GM12878 (cell line): ENCODE measurements at regions not wholly inside any gene's neighbourhood (a gene's known extent, or its start where the extent isn't known, plus 50 kb on each side); places are given as distances from the start of the nearest gene placed in this dataset.
A peak's percentile ranks its signal among the peaks of the same experiment; 100 is the strongest.

Source experiments
- BCL11A ChIP-seq: IDR thresholded peaks from 2 replicates; pipeline ENCODE4 v1.6.1; 2011; ENCODE audit warnings: low read depth, low read length
- CBX5 ChIP-seq: sonication (generic); IDR thresholded peaks from 2 replicates; pipeline ENCODE4 v1.6.1; 2016; ENCODE audit warnings: low read depth, moderate library complexity, mild to moderate bottlenecking, inconsistent platforms
- HDAC2 ChIP-seq: fragments of 200-600 bp; sonication (generic); IDR thresholded peaks from 2 replicates; pipeline ENCODE4 v1.6.1; 2017
- HDAC6 ChIP-seq: fragments of 200-600 bp; sonication (generic); IDR thresholded peaks from one replicate; pipeline ENCODE4 v1.8.0; 2017; ENCODE audit warnings: antibody characterized with exemption; ENCODE audit not compliant: unreplicated experiment
- JUNB ChIP-seq: IDR thresholded peaks from 2 replicates; pipeline ENCODE4 v1.6.1; 2016; ENCODE audit warnings: antibody characterized with exemption, mild to moderate bottlenecking
- LARP7 ChIP-seq: fragments of 450-650 bp; IDR thresholded peaks from 2 replicates; pipeline ENCODE4 v1.6.1; 2017; ENCODE audit warnings: mild to moderate bottlenecking
- NBN ChIP-seq: fragments of 450-650 bp; IDR thresholded peaks from 2 replicates; pipeline ENCODE4 v1.6.1; 2016
- NR2C1 ChIP-seq: fragments of 450-650 bp; IDR thresholded peaks from 2 replicates; pipeline ENCODE4 v1.6.1; 2017; ENCODE audit warnings: antibody characterized with exemption, mild to moderate bottlenecking, moderate library complexity
- PML ChIP-seq: IDR thresholded peaks from 2 replicates; pipeline ENCODE4 v1.6.1; 2012; ENCODE audit warnings: low read length, inconsistent platforms
- PRDM15 ChIP-seq: fragments of 450-650 bp; formaldehyde crosslinking; IDR thresholded peaks from 2 replicates; pipeline ENCODE4 v1.4.0; 2020; ENCODE audit warnings: mild to moderate bottlenecking, moderate library complexity
- RUNX3 ChIP-seq: IDR thresholded peaks from 2 replicates; pipeline ENCODE4 v1.6.1; 2012; ENCODE audit warnings: low read length, inconsistent platforms
- SRF ChIP-seq, 2 experiments: IDR thresholded peaks; 2 replicates each; pipeline ENCODE4 v1.6.1; 2011; ENCODE audit warnings: low read depth in 2 of 2, low read length in 2 of 2, mild to moderate bottlenecking in 1 of 2, moderate library complexity in 1 of 2
- STAT3 ChIP-seq: IDR thresholded peaks from 2 replicates; pipeline ENCODE4 v1.6.1; 2011; ENCODE audit warnings: low read depth, low read length, improper control_type of control experiment
- TARDBP ChIP-seq: IDR thresholded peaks from 2 replicates; pipeline ENCODE4 v1.6.1; 2016; ENCODE audit warnings: borderline replicate concordance
- TCF3 ChIP-seq: IDR thresholded peaks from 2 replicates; pipeline ENCODE4 v1.6.1; 2012; ENCODE audit warnings: low read depth, mild to moderate bottlenecking, low read length, borderline replicate concordance; ENCODE audit not compliant: insufficient read depth
- YBX1 ChIP-seq: fragments of 450-650 bp; IDR thresholded peaks from 2 replicates; pipeline ENCODE4 v1.6.1; 2016; ENCODE audit warnings: antibody characterized with exemption
- ZNF217 ChIP-seq: fragments of 450-650 bp; IDR thresholded peaks from 2 replicates; pipeline ENCODE4 v1.6.1; 2017; ENCODE audit warnings: antibody characterized with exemption, mild to moderate bottlenecking
- TF ChIP-seq, protein P1 (sequence below): IDR thresholded peaks from 2 replicates; pipeline ENCODE4 v1.6.1; 2012; ENCODE audit warnings: mild to moderate bottlenecking, low read depth, low read length
- TF ChIP-seq, protein P2 (sequence below), 3 experiments: IDR thresholded peaks in 2 of 3; conservative IDR thresholded peaks in 1 of 3; 2 replicates each; pipeline ENCODE4 v1.5.1; 2011; ENCODE audit warnings: low read depth in 3 of 3, low read length in 3 of 3, mild to moderate bottlenecking in 3 of 3, control low read depth in 2 of 3, moderate library complexity in 2 of 3, inconsistent platforms in 1 of 3, mixed read lengths in 1 of 3; ENCODE audit not compliant: control insufficient read depth in 2 of 3, insufficient read depth in 1 of 3; ENCODE audit errors: extremely low read depth in 1 of 3

GRCh38 chr1:14520514-14521163, 77.8 kb upstream of the KAZN start (continued):
- TF ChIP-seq CBX5 (no peak; the same call in 1 of the 2 replicates), TARDBP (no peak), SRF (IDR thresholded peaks at IDR 0.05; ENCODE audit: low read depth in 2 of 2, low read length in 2 of 2) (no peak), ZNF217 (no peak), HDAC6 (no peak), NR2C1 (no peak), LARP7 (no peak), HDAC2 (no peak), STAT3 (no peak), NBN (no peak), PRDM15 (CRISPR knock-in tag) (no peak), BCL11A (peak; percentile 58; the same call in 1 of the 2 replicates), TCF3 (no peak), PML (peak; percentile 25; the same call in 1 of the 2 replicates), YBX1 (no peak), JUNB (peak; percentile 42; the same call in 1 of the 2 replicates), RUNX3 (peak; percentile 75)
- TF ChIP-seq, protein P1, sequence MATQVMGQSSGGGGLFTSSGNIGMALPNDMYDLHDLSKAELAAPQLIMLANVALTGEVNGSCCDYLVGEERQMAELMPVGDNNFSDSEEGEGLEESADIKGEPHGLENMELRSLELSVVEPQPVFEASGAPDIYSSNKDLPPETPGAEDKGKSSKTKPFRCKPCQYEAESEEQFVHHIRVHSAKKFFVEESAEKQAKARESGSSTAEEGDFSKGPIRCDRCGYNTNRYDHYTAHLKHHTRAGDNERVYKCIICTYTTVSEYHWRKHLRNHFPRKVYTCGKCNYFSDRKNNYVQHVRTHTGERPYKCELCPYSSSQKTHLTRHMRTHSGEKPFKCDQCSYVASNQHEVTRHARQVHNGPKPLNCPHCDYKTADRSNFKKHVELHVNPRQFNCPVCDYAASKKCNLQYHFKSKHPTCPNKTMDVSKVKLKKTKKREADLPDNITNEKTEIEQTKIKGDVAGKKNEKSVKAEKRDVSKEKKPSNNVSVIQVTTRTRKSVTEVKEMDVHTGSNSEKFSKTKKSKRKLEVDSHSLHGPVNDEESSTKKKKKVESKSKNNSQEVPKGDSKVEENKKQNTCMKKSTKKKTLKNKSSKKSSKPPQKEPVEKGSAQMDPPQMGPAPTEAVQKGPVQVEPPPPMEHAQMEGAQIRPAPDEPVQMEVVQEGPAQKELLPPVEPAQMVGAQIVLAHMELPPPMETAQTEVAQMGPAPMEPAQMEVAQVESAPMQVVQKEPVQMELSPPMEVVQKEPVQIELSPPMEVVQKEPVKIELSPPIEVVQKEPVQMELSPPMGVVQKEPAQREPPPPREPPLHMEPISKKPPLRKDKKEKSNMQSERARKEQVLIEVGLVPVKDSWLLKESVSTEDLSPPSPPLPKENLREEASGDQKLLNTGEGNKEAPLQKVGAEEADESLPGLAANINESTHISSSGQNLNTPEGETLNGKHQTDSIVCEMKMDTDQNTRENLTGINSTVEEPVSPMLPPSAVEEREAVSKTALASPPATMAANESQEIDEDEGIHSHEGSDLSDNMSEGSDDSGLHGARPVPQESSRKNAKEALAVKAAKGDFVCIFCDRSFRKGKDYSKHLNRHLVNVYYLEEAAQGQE: no peak
- TF ChIP-seq, protein P2, sequence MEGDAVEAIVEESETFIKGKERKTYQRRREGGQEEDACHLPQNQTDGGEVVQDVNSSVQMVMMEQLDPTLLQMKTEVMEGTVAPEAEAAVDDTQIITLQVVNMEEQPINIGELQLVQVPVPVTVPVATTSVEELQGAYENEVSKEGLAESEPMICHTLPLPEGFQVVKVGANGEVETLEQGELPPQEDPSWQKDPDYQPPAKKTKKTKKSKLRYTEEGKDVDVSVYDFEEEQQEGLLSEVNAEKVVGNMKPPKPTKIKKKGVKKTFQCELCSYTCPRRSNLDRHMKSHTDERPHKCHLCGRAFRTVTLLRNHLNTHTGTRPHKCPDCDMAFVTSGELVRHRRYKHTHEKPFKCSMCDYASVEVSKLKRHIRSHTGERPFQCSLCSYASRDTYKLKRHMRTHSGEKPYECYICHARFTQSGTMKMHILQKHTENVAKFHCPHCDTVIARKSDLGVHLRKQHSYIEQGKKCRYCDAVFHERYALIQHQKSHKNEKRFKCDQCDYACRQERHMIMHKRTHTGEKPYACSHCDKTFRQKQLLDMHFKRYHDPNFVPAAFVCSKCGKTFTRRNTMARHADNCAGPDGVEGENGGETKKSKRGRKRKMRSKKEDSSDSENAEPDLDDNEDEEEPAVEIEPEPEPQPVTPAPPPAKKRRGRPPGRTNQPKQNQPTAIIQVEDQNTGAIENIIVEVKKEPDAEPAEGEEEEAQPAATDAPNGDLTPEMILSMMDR (IDR thresholded peaks at IDR 0.05 in 2 of 3, conservative IDR thresholded peaks at IDR 0.05 in 1 of 3; ENCODE audit: control insufficient read depth in 2 of 3, extremely low read depth in 1 of 3, insufficient read depth in 1 of 3, low read depth in 3 of 3, low read length in 3 of 3): no peak
